ENCODE measurements at regions not wholly inside any gene's neighbourhood (a gene's known extent, or its start where the extent isn't known, plus 50 kb on each side); places are given as distances from the start of the nearest gene placed in this dataset.

- Mint-ChIP-seq H3K27ac (no peak overlapping the region), H3K9me3 (no peaks in the 10 kb centered on the region), H3K4me3 (no peak overlapping the region)
These were observed 118.5 kb downstream of the KIF2B start for GRCh38 chr17:53941231-53941630.

GRCh38 chr17:53942436-53942835 lies 119.7 kb downstream of the KIF2B start:
- no peaks in the 10 kb centered on the region for H3K36me3 Mint-ChIP-seq (ENCODE audit: low read depth)
- no peak overlapping the region for H3K4me3 Mint-ChIP-seq
- no peak for TF ChIP-seq CTCF (IDR thresholded peaks at IDR 0.05; ENCODE audit: unreplicated experiment in 3 of 3)

More at GRCh38 chr17:53941231-53941630, 118.5 kb downstream of the KIF2B start:
- Mint-ChIP-seq H3K27me3 (ENCODE audit: low read depth) (no peaks in the 10 kb centered on the region), H3K36me3 (ENCODE audit: low read depth) (no peaks in the 10 kb centered on the region), H3K4me1 (no peaks in the 10 kb centered on the region)
- no peak for TF ChIP-seq CTCF (IDR thresholded peaks at IDR 0.05; ENCODE audit: unreplicated experiment in 3 of 3)

GRCh38 chr17:53942898-53943297 lies 120.2 kb downstream of the KIF2B start:
- no peaks in the 10 kb centered on the region for H3K9me3 Mint-ChIP-seq
- TF ChIP-seq CTCF (IDR thresholded peaks at IDR 0.05; ENCODE audit: unreplicated experiment in 3 of 3) = no peak
- no peak overlapping the region for H3K4me3 Mint-ChIP-seq
- H3K27ac Mint-ChIP-seq = no peak overlapping the region
- H3K27me3 Mint-ChIP-seq (ENCODE audit: low read depth) = no peaks in the 10 kb centered on the region
- no peaks in the 10 kb centered on the region for H3K36me3 Mint-ChIP-seq (ENCODE audit: low read depth)
- H3K4me1 Mint-ChIP-seq = no peaks in the 10 kb centered on the region

More at GRCh38 chr17:53942436-53942835, 119.7 kb downstream of the KIF2B start:
- H3K27ac Mint-ChIP-seq = no peak overlapping the region
- H3K4me1 Mint-ChIP-seq = no peaks in the 10 kb centered on the region
- H3K27me3 Mint-ChIP-seq (ENCODE audit: low read depth) = no peaks in the 10 kb centered on the region
- no peaks in the 10 kb centered on the region for H3K9me3 Mint-ChIP-seq

GRCh38 chr17:53948323-53948722 lies 125.6 kb downstream of the KIF2B start:
- Mint-ChIP-seq H3K27me3 (ENCODE audit: low read depth) (no peaks in the 10 kb centered on the region), H3K27ac (no peak overlapping the region), H3K36me3 (ENCODE audit: low read depth) (no peaks in the 10 kb centered on the region), H3K4me3 (no peak overlapping the region), H3K9me3 (peaks cover 5% of the 10 kb centered on the region), H3K4me1 (no peaks in the 10 kb centered on the region)
- no peak for TF ChIP-seq CTCF (IDR thresholded peaks at IDR 0.05; ENCODE audit: unreplicated experiment in 3 of 3)

GRCh38 chr17:53949473-53950090 lies 126.9 kb downstream of the KIF2B start:
- peaks cover 17% of the 10 kb centered on the region for H3K9me3 Mint-ChIP-seq

More at GRCh38 chr17:53949473-53950090, 126.9 kb downstream of the KIF2B start:
- H3K4me3 Mint-ChIP-seq = no peak overlapping the region
- H3K27me3 Mint-ChIP-seq (ENCODE audit: low read depth) = no peaks in the 10 kb centered on the region
- H3K4me1 Mint-ChIP-seq = no peaks in the 10 kb centered on the region
- no peak overlapping the region for H3K27ac Mint-ChIP-seq
- H3K36me3 Mint-ChIP-seq (ENCODE audit: low read depth) = no peaks in the 10 kb centered on the region
- TF ChIP-seq CTCF (IDR thresholded peaks at IDR 0.05; ENCODE audit: unreplicated experiment in 3 of 3) = no peak
